OCI-LY7 (cell line): ENCODE measurements at regions not wholly inside any gene's neighbourhood (a gene's known extent, or its start where the extent isn't known, plus 50 kb on each side); places are given as distances from the start of the nearest gene placed in this dataset.

Source experiments
- EZH2phosphoT487 ChIP-seq: fragments of 200-600 bp; sonication (generic); IDR thresholded peaks from 2 replicates; pipeline ENCODE4 v1.6.1; 2018; ENCODE audit warnings: low read depth, borderline replicate concordance, mild to moderate bottlenecking, mixed run types, antibody characterized with exemption, low read length, moderate library complexity, mixed read lengths
- TF ChIP-seq, protein P1 (sequence below): fragments of 200-600 bp; sonication (generic); conservative IDR thresholded peaks from 2 replicates; pipeline ENCODE4 v1.5.1; 2014; ENCODE audit warnings: mild to moderate bottlenecking, antibody characterized with exemption, low read length, moderate library complexity, mixed read lengths

DNA sequence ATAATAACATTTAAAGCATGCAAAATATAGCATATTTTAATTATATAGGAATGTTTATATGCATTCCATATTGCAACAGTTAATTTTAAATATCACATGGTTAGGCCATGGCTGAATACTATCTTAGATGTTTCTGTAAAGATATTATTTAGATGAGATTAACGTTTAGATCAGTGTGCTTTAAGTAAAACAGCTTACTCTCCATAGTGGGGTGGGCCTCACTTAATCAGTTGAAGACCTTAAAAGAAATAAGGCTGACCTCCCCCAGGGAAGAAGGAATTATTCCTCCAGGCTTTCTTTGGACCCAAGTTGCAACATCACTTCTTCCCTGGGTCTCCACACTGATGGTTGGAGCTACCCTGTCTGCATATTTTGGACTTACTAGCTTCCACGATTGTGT is 1246.5 kb downstream of the TYW1 start:
- TF ChIP-seq, protein P1, sequence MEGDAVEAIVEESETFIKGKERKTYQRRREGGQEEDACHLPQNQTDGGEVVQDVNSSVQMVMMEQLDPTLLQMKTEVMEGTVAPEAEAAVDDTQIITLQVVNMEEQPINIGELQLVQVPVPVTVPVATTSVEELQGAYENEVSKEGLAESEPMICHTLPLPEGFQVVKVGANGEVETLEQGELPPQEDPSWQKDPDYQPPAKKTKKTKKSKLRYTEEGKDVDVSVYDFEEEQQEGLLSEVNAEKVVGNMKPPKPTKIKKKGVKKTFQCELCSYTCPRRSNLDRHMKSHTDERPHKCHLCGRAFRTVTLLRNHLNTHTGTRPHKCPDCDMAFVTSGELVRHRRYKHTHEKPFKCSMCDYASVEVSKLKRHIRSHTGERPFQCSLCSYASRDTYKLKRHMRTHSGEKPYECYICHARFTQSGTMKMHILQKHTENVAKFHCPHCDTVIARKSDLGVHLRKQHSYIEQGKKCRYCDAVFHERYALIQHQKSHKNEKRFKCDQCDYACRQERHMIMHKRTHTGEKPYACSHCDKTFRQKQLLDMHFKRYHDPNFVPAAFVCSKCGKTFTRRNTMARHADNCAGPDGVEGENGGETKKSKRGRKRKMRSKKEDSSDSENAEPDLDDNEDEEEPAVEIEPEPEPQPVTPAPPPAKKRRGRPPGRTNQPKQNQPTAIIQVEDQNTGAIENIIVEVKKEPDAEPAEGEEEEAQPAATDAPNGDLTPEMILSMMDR, result no peak
- TF ChIP-seq EZH2phosphoT487, result no peak
